H9 (cell line): ENCODE measurements at regions not wholly inside any gene's neighbourhood (a gene's known extent, or its start where the extent isn't known, plus 50 kb on each side); places are given as distances from the start of the nearest gene placed in this dataset.
A peak's percentile ranks its signal among the peaks of the same experiment; 100 is the strongest.

Experiments
- DNase-seq: peaks from one replicate; pipeline ENCODE4 v3.0.0-alpha.2; 2017
- H2AFZ ChIP-seq: one replicate; pipeline ENCODE4 v1.6.1; 2013; ENCODE audit warnings: mild to moderate bottlenecking, low read length, control low read depth, moderate library complexity
- H2AK5ac ChIP-seq: 2 replicates; pipeline ENCODE4 v1.6.1; 2013; ENCODE audit warnings: low read length, control low read depth, mixed read lengths; ENCODE audit not compliant: insufficient read length
- H2BK120ac ChIP-seq: one replicate; pipeline ENCODE4 v1.6.1; 2013; ENCODE audit warnings: low read depth, mild to moderate bottlenecking, low read length, control low read depth, inconsistent platforms; ENCODE audit not compliant: poor library complexity, severe bottlenecking
- H2BK12ac ChIP-seq: 2 replicates; pipeline ENCODE4 v1.6.1; 2013; ENCODE audit warnings: low read length, control low read depth, mixed read lengths, low read depth; ENCODE audit not compliant: insufficient read length
- H2BK15ac ChIP-seq: 2 replicates; pipeline ENCODE4 v1.6.1; 2013; ENCODE audit warnings: low read depth, low read length, control low read depth
- H2BK20ac ChIP-seq: one replicate; pipeline ENCODE4 v1.6.1; 2013; ENCODE audit warnings: low read depth, mild to moderate bottlenecking, low read length, control low read depth, inconsistent platforms; ENCODE audit not compliant: poor library complexity, severe bottlenecking
- H2BK5ac ChIP-seq: 2 replicates; pipeline ENCODE4 v1.6.1; 2013; ENCODE audit warnings: low read length, control low read depth, mixed read lengths; ENCODE audit not compliant: insufficient read length
- H3K14ac ChIP-seq: 2 replicates; pipeline ENCODE4 v1.6.1; 2013; ENCODE audit warnings: low read length, control low read depth; ENCODE audit not compliant: insufficient read depth
- H3K18ac ChIP-seq: 2 replicates; pipeline ENCODE4 v1.6.1; 2013; ENCODE audit warnings: low read depth, mild to moderate bottlenecking, mixed read lengths, low read length, control low read depth; ENCODE audit not compliant: insufficient read length
- H3K23ac ChIP-seq: 2 replicates; pipeline ENCODE4 v1.6.1; 2013; ENCODE audit warnings: low read length, control low read depth, mixed read lengths, low read depth; ENCODE audit not compliant: insufficient read length
- H3K23me2 ChIP-seq: 2 replicates; pipeline ENCODE4 v1.6.1; 2013; ENCODE audit warnings: low read depth, mild to moderate bottlenecking, mixed read lengths, low read length, control low read depth; ENCODE audit not compliant: insufficient read length, poor library complexity, severe bottlenecking
- H3K27ac ChIP-seq: 2 replicates; pipeline ENCODE4 v1.5.1; 2013; ENCODE audit warnings: low read length, control low read depth, mixed read lengths, low read depth; ENCODE audit not compliant: insufficient read length
- H3K27me3 ChIP-seq: 2 replicates; pipeline ENCODE4 v1.6.1; 2013; ENCODE audit warnings: low read length, control low read depth, inconsistent platforms; ENCODE audit not compliant: insufficient read depth
- H3K4ac ChIP-seq: 2 replicates; pipeline ENCODE4 v1.6.1; 2013; ENCODE audit warnings: low read depth, mild to moderate bottlenecking, control low read depth, inconsistent platforms, low read length, moderate library complexity
- H3K4me1 ChIP-seq: 2 replicates; pipeline ENCODE4 v1.6.1; 2013; ENCODE audit warnings: low read length, control low read depth, inconsistent platforms; ENCODE audit not compliant: insufficient read depth
- H3K4me2 ChIP-seq: 2 replicates; pipeline ENCODE4 v1.6.1; 2013; ENCODE audit warnings: low read length, control low read depth, mixed read lengths; ENCODE audit not compliant: insufficient read length, insufficient read depth
- H3K56ac ChIP-seq: 2 replicates; pipeline ENCODE4 v1.6.1; 2013; ENCODE audit warnings: low read depth, mild to moderate bottlenecking, mixed read lengths, low read length, control low read depth; ENCODE audit not compliant: insufficient read length
- H3K79me1 ChIP-seq: 2 replicates; pipeline ENCODE4 v1.6.1; 2013; ENCODE audit warnings: low read depth, mild to moderate bottlenecking, moderate library complexity, low read length, control low read depth, inconsistent platforms; ENCODE audit not compliant: insufficient read depth, poor library complexity, severe bottlenecking
- H3K79me2 ChIP-seq: 2 replicates; pipeline ENCODE4 v1.6.1; 2013; ENCODE audit warnings: low read length, control low read depth, inconsistent platforms; ENCODE audit not compliant: insufficient read depth
- H3K9ac ChIP-seq: 2 replicates; pipeline ENCODE4 v1.6.1; 2013; ENCODE audit warnings: low read length, control low read depth, mixed read lengths; ENCODE audit not compliant: insufficient read length; ENCODE audit errors: extremely low read depth
- H3K9me3 ChIP-seq: one replicate; pipeline ENCODE4 v1.6.1; 2013; ENCODE audit warnings: low read depth, low read length, inconsistent platforms; ENCODE audit not compliant: control insufficient read depth
- H3T11ph ChIP-seq: one replicate; pipeline ENCODE4 v1.6.1; 2013; ENCODE audit warnings: mild to moderate bottlenecking, low read length, control low read depth, inconsistent platforms
- H4K20me1 ChIP-seq: one replicate; pipeline ENCODE4 v1.6.1; 2013; ENCODE audit not compliant: control insufficient read depth, insufficient read length, insufficient read depth
- H4K5ac ChIP-seq: 2 replicates; pipeline ENCODE4 v1.6.1; 2013; ENCODE audit warnings: low read depth, mild to moderate bottlenecking, mixed read lengths, low read length, control low read depth; ENCODE audit not compliant: insufficient read length
- H4K8ac ChIP-seq: replicated peaks from 2 replicates; pipeline ENCODE4 v1.6.1; 2013; ENCODE audit warnings: low read length, control low read depth, mixed read lengths, low read depth; ENCODE audit not compliant: insufficient read length
- H4K91ac ChIP-seq: 2 replicates; pipeline ENCODE4 v1.6.1; 2013; ENCODE audit warnings: low read depth, mild to moderate bottlenecking, moderate library complexity, mixed read lengths, low read length, control low read depth; ENCODE audit not compliant: insufficient read length
- H3K27ac Mint-ChIP-seq, 3 experiments: 2 replicates in 2 of 3; 3 replicates in 1 of 3; pipeline ENCODE4 v1.8.0; 2020 to 2021; ENCODE audit warnings: mixed read lengths in 3 of 3, mild to moderate bottlenecking in 1 of 3, moderate library complexity in 1 of 3
- H3K27me3 Mint-ChIP-seq: 2 replicates; pipeline ENCODE4 v1.8.0; 2021; ENCODE audit warnings: low read depth, mild to moderate bottlenecking, moderate library complexity, mixed read lengths
- H3K36me3 Mint-ChIP-seq, 3 experiments: 2 replicates in 2 of 3; 3 replicates in 1 of 3; pipeline ENCODE4 v1.8.0; 2020 to 2021; ENCODE audit warnings: low read depth in 3 of 3, mixed read lengths in 3 of 3; ENCODE audit not compliant: insufficient read depth in 1 of 3
- H3K4me1 Mint-ChIP-seq, 2 experiments: 2 replicates each; pipeline ENCODE4 v1.8.0; 2020; ENCODE audit warnings: mixed read lengths in 2 of 2
- H3K4me3 Mint-ChIP-seq, 2 experiments: 2 replicates in 1 of 2; 3 replicates in 1 of 2; pipeline ENCODE4 v1.8.0; 2020 to 2021; ENCODE audit warnings: mild to moderate bottlenecking in 2 of 2, mixed read lengths in 2 of 2, moderate library complexity in 1 of 2
- H3K9me3 Mint-ChIP-seq, 2 experiments: 2 replicates in 1 of 2; 3 replicates in 1 of 2; pipeline ENCODE4 v1.8.0; 2020; ENCODE audit warnings: mild to moderate bottlenecking in 2 of 2, mixed read lengths in 2 of 2, moderate library complexity in 1 of 2
- CTCF ChIP-seq: fragments of 200-600 bp; sonication (generic); conservative IDR thresholded peaks from 3 replicates; pipeline ENCODE4 v1.8.0; 2021; ENCODE audit warnings: antibody characterized with exemption, mild to moderate bottlenecking
- WGBS: extraction: QIAGEN DNeasy Blood & Tissue Kit; methylation state at CpG from one replicate; pipeline ENCODE4 v1.1.7; 2013; ENCODE audit warnings: missing lambda C conversion rate, low lambda C conversion rate, mixed read lengths; ENCODE audit not compliant: insufficient read length; ENCODE audit errors: extremely low coverage; 5-methylcytosine and 5-hydroxymethylcytosine counted together

- Histone ChIP-seq H3K4me1 (no peaks in the 10 kb centered on the region), H3K14ac (no peak overlapping the region), H3K4ac (no peak overlapping the region), H2BK120ac (no peak overlapping the region), H3K23me2 (no peaks in the 10 kb centered on the region), H3K79me1 (no peaks in the 10 kb centered on the region), H3K56ac (no peak overlapping the region), H2AK5ac (no peak overlapping the region), H3K79me2 (no peaks in the 10 kb centered on the region), H4K20me1 (no peaks in the 10 kb centered on the region), H3K27ac (no peak overlapping the region), H2BK20ac (no peak overlapping the region), H4K8ac (no peak overlapping the region), H3K23ac (no peak overlapping the region), H4K5ac (no peak overlapping the region), H3K18ac (no peak overlapping the region), H2BK15ac (no peak overlapping the region), H3K4me2 (no peak overlapping the region), H3K9ac (no peak overlapping the region), H2BK5ac (no peak overlapping the region), H3T11ph (no peak overlapping the region), H2BK12ac (no peak overlapping the region), H3K9me3 (peaks cover under 1% of the 10 kb centered on the region), H3K27me3 (no peaks in the 10 kb centered on the region), H2AFZ (no peak overlapping the region), H4K91ac (no peak overlapping the region)
- no peak for DNase-seq
- no CpG with 5 or more reads among the region's 20 CpGs for WGBS
- Mint-ChIP-seq H3K36me3 (no peaks in the 10 kb centered on the region; a peak in 1 of 7 replicates), H3K27ac (peak overlapping the region in 1 of 3 experiments; percentile 73; a peak in 1 of 7 replicates), H3K4me1 (peaks cover 0 to 3% of the 10 kb centered on the region in 2 experiments; a peak in 1 of 4 replicates), H3K4me3 (no peak overlapping the region), H3K9me3 (peaks cover 3 to 5% of the 10 kb centered on the region in 2 experiments; a peak in 4 of 5 replicates), H3K27me3 (no peaks in the 10 kb centered on the region; the same call in 1 of the 2 replicates)
- TF ChIP-seq CTCF = no peak
Measured at GRCh38 chr7:152513861-152514770, 78.3 kb upstream of the KMT2C start.
